ENCODE measurements at regions not wholly inside any gene's neighbourhood (a gene's known extent, or its start where the extent isn't known, plus 50 kb on each side); places are given as distances from the start of the nearest gene placed in this dataset.
A peak's percentile ranks its signal among the peaks of the same experiment; 100 is the strongest.

DNA sequence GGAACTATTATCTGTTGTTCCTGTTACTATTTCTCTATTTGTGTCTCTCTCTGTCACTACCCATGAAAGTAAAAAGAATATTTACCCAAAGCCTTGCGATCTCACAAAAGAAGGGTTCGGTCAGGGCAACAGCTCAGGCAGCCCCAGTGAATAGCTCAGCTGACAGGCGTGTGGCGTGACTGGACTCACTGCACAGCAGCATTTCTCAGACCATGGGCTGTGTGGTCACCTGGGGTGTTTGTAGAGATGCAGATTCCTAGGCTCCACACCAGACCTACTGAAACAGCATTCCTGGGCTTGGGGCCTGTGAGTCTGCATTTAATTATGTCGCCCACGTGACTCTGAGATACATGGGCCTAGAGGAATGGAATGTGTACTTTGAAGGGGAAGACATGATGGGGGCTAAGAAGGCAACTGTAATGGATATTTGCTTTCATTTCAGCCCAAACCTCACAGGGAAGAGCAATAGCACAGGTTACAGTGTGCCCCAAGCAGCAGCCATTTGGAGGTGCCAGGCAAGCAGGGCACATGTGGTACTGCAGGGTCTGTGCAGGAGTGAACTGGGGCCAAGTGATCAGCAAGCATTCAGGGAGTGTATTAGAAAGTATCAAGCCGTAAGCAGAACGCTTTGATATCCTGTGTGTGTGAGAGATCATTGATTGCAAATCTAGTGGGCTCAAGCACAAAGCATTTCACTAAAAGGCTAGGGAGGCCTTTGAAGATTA is 90.4 kb upstream of the RBMS1 start:
- no peaks in the 10 kb centered on the region for H3K27me3 ChIP-seq
- H3K9me3 ChIP-seq = no peaks in the 10 kb centered on the region
- H3K36me3 ChIP-seq = no peaks in the 10 kb centered on the region
- TF ChIP-seq, protein P1, sequence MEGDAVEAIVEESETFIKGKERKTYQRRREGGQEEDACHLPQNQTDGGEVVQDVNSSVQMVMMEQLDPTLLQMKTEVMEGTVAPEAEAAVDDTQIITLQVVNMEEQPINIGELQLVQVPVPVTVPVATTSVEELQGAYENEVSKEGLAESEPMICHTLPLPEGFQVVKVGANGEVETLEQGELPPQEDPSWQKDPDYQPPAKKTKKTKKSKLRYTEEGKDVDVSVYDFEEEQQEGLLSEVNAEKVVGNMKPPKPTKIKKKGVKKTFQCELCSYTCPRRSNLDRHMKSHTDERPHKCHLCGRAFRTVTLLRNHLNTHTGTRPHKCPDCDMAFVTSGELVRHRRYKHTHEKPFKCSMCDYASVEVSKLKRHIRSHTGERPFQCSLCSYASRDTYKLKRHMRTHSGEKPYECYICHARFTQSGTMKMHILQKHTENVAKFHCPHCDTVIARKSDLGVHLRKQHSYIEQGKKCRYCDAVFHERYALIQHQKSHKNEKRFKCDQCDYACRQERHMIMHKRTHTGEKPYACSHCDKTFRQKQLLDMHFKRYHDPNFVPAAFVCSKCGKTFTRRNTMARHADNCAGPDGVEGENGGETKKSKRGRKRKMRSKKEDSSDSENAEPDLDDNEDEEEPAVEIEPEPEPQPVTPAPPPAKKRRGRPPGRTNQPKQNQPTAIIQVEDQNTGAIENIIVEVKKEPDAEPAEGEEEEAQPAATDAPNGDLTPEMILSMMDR (IDR thresholded peaks at IDR 0.05) = no peak
- H3K4me3 ChIP-seq = no peak overlapping the region
- H3K27ac ChIP-seq = peak overlapping the region; percentile 20 to 57
- no peak for ATAC-seq
- H3K4me1 ChIP-seq = peaks cover 4 to 12% of the 10 kb centered on the region in 2 donors
- no peak for DNase-seq
- intact Hi-C loops (cut with DNase I) = no loop called here

DNA sequence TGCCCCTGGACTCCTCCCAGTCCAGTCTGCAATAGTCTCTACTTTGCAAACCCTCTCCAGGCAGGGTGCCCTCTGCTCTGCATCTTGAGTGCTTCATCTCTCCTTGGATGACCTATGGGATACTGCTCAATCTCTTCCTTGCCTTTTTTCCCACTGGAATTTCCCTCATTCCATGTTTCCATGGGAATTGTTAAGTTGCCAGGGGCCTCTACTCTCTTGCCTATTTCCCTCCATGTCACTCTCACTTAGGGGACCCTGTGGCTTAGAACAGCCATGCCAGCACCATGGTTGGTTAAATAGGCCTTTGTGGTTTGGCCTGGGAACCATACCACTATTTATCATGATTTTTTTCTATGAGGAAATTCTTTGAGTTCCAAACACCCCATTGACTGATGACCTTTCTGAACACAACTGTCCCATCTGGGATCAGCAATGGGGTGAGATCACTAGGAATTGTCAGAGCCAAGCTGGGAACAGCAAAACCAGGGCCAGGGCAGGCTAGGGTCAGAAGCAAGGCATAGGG is 91.4 kb upstream of the RBMS1 start:
- no peak overlapping the region for H3K27ac ChIP-seq
- H3K27me3 ChIP-seq = no peaks in the 10 kb centered on the region
- intact Hi-C loops (cut with DNase I) = no loop called here
- no peaks in the 10 kb centered on the region for H3K36me3 ChIP-seq
- H3K4me3 ChIP-seq = no peak overlapping the region
- no peak for DNase-seq
- ATAC-seq = no peak
- H3K4me1 ChIP-seq = peaks cover 4 to 12% of the 10 kb centered on the region in 2 donors
- TF ChIP-seq, protein P1 (IDR thresholded peaks at IDR 0.05) = no peak
- no peaks in the 10 kb centered on the region for H3K9me3 ChIP-seq

DNA sequence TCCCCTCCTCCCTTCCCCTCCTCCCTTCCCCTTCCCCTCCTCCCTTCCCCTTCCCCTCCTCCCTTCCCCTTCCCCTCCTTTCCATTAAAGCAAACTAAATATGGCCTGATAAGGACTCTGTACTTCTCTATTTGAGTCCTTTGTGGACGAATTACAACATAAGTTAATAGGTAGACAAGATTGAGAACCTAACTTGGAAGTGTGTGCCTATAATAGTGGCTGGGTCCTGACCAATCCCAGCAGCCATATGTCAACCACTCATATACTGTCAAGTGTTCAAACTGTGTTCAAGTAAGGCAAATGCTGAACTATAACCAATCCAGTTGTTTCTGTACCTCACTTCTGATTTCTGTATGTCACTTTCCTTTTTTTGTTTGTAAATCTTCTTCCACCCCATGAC is 97.1 kb upstream of the RBMS1 start:
- ATAC-seq (peak; percentile 33), DNase-seq (no peak)
- intact Hi-C loops (cut with DNase I) = no loop called here
- no peaks in the 10 kb centered on the region for H3K36me3 ChIP-seq
- peak overlapping the region in 1 of 2 donors; percentile 74 for H3K27ac ChIP-seq
- TF ChIP-seq, protein P1 (IDR thresholded peaks at IDR 0.05) = no peak
- H3K9me3 ChIP-seq = no peaks in the 10 kb centered on the region
- H3K4me1 ChIP-seq = peaks cover 0 to 6% of the 10 kb centered on the region in 2 donors
- H3K4me3 ChIP-seq = no peak overlapping the region
- no peaks in the 10 kb centered on the region for H3K27me3 ChIP-seq

DNA sequence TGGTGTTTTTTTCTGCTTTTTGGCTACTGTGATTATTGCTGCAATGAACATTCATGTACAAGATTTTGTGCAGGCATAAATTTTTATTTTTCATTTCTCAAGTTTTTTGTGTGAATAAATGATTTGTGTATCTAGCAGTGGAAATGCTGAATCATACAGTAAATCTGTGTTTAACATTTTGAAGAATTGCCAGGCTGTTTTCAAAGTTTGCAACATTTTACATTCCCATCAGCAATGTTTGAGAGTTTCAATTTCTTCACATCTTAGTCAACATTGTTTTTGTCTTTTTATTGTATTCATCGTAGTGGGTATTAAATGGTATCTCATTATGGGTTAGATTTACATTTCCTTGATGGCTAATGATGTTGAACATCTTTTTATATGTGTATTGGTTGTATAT is 98.8 kb upstream of the RBMS1 start:
- no peak for DNase-seq

DNA sequence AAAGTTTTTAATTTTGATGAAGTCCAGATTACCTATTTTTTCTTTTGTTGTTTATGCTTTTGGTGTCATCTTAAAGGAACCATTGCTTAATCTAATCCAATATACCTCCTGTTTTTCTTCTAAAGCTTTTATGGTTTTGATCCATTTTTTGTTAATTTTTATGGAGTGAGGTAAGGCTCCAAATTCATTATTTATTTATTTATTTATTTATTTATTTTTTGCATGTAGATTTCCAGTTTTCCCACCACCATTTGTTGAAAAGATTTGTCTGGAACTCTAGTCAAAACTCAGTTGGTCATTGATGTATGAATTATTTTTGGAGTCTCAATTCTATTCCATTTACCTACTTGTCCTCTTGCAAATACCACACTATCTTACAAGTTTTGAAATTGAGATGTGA is 99.4 kb upstream of the RBMS1 start:
- no peak for ATAC-seq
- H3K27ac ChIP-seq = no peak overlapping the region
- no peak overlapping the region for H3K4me3 ChIP-seq
- H3K27me3 ChIP-seq = no peaks in the 10 kb centered on the region
- no peaks in the 10 kb centered on the region for H3K36me3 ChIP-seq
- TF ChIP-seq, protein P1 (IDR thresholded peaks at IDR 0.05) = no peak
- peaks cover 0 to 6% of the 10 kb centered on the region in 2 donors for H3K4me1 ChIP-seq
- intact Hi-C loops (cut with DNase I) = no loop called here
- no peak for DNase-seq
- H3K9me3 ChIP-seq = no peaks in the 10 kb centered on the region

More for the DNA sequence above, 98.8 kb upstream of the RBMS1 start:
- H3K27ac ChIP-seq = no peak overlapping the region
- peaks cover 0 to 6% of the 10 kb centered on the region in 2 donors for H3K4me1 ChIP-seq
- TF ChIP-seq, protein P1 (IDR thresholded peaks at IDR 0.05) = no peak
- no peaks in the 10 kb centered on the region for H3K9me3 ChIP-seq
- no peaks in the 10 kb centered on the region for H3K27me3 ChIP-seq
- intact Hi-C loops (cut with DNase I) = no loop called here
- H3K36me3 ChIP-seq = no peaks in the 10 kb centered on the region
- no peak overlapping the region for H3K4me3 ChIP-seq
- no peak for ATAC-seq
